H9 (cell line): ENCODE measurements at regions not wholly inside any gene's neighbourhood (a gene's known extent, or its start where the extent isn't known, plus 50 kb on each side); places are given as distances from the start of the nearest gene placed in this dataset.

Source experiments
- DNase-seq: peaks from one replicate; pipeline ENCODE4 v3.0.0-alpha.2; 2017
- H2AFZ ChIP-seq: one replicate; pipeline ENCODE4 v1.6.1; 2013; ENCODE audit warnings: mild to moderate bottlenecking, low read length, control low read depth, moderate library complexity
- H2AK5ac ChIP-seq: 2 replicates; pipeline ENCODE4 v1.6.1; 2013; ENCODE audit warnings: low read length, control low read depth, mixed read lengths; ENCODE audit not compliant: insufficient read length
- H2BK120ac ChIP-seq: one replicate; pipeline ENCODE4 v1.6.1; 2013; ENCODE audit warnings: low read depth, mild to moderate bottlenecking, low read length, control low read depth, inconsistent platforms; ENCODE audit not compliant: poor library complexity, severe bottlenecking
- H2BK12ac ChIP-seq: 2 replicates; pipeline ENCODE4 v1.6.1; 2013; ENCODE audit warnings: low read length, control low read depth, mixed read lengths, low read depth; ENCODE audit not compliant: insufficient read length
- H2BK15ac ChIP-seq: 2 replicates; pipeline ENCODE4 v1.6.1; 2013; ENCODE audit warnings: low read depth, low read length, control low read depth
- H2BK20ac ChIP-seq: one replicate; pipeline ENCODE4 v1.6.1; 2013; ENCODE audit warnings: low read depth, mild to moderate bottlenecking, low read length, control low read depth, inconsistent platforms; ENCODE audit not compliant: poor library complexity, severe bottlenecking
- H2BK5ac ChIP-seq: 2 replicates; pipeline ENCODE4 v1.6.1; 2013; ENCODE audit warnings: low read length, control low read depth, mixed read lengths; ENCODE audit not compliant: insufficient read length
- H3K14ac ChIP-seq: 2 replicates; pipeline ENCODE4 v1.6.1; 2013; ENCODE audit warnings: low read length, control low read depth; ENCODE audit not compliant: insufficient read depth
- H3K18ac ChIP-seq: 2 replicates; pipeline ENCODE4 v1.6.1; 2013; ENCODE audit warnings: low read depth, mild to moderate bottlenecking, mixed read lengths, low read length, control low read depth; ENCODE audit not compliant: insufficient read length
- H3K23ac ChIP-seq: 2 replicates; pipeline ENCODE4 v1.6.1; 2013; ENCODE audit warnings: low read length, control low read depth, mixed read lengths, low read depth; ENCODE audit not compliant: insufficient read length
- H3K23me2 ChIP-seq: 2 replicates; pipeline ENCODE4 v1.6.1; 2013; ENCODE audit warnings: low read depth, mild to moderate bottlenecking, mixed read lengths, low read length, control low read depth; ENCODE audit not compliant: insufficient read length, poor library complexity, severe bottlenecking
- H3K27ac ChIP-seq: 2 replicates; pipeline ENCODE4 v1.5.1; 2013; ENCODE audit warnings: low read length, control low read depth, mixed read lengths, low read depth; ENCODE audit not compliant: insufficient read length
- H3K27me3 ChIP-seq: 2 replicates; pipeline ENCODE4 v1.6.1; 2013; ENCODE audit warnings: low read length, control low read depth, inconsistent platforms; ENCODE audit not compliant: insufficient read depth
- H3K4ac ChIP-seq: 2 replicates; pipeline ENCODE4 v1.6.1; 2013; ENCODE audit warnings: low read depth, mild to moderate bottlenecking, control low read depth, inconsistent platforms, low read length, moderate library complexity
- H3K4me1 ChIP-seq: 2 replicates; pipeline ENCODE4 v1.6.1; 2013; ENCODE audit warnings: low read length, control low read depth, inconsistent platforms; ENCODE audit not compliant: insufficient read depth
- H3K4me2 ChIP-seq: 2 replicates; pipeline ENCODE4 v1.6.1; 2013; ENCODE audit warnings: low read length, control low read depth, mixed read lengths; ENCODE audit not compliant: insufficient read length, insufficient read depth
- H3K56ac ChIP-seq: 2 replicates; pipeline ENCODE4 v1.6.1; 2013; ENCODE audit warnings: low read depth, mild to moderate bottlenecking, mixed read lengths, low read length, control low read depth; ENCODE audit not compliant: insufficient read length
- H3K79me1 ChIP-seq: 2 replicates; pipeline ENCODE4 v1.6.1; 2013; ENCODE audit warnings: low read depth, mild to moderate bottlenecking, moderate library complexity, low read length, control low read depth, inconsistent platforms; ENCODE audit not compliant: insufficient read depth, poor library complexity, severe bottlenecking
- H3K79me2 ChIP-seq: 2 replicates; pipeline ENCODE4 v1.6.1; 2013; ENCODE audit warnings: low read length, control low read depth, inconsistent platforms; ENCODE audit not compliant: insufficient read depth
- H3K9ac ChIP-seq: 2 replicates; pipeline ENCODE4 v1.6.1; 2013; ENCODE audit warnings: low read length, control low read depth, mixed read lengths; ENCODE audit not compliant: insufficient read length; ENCODE audit errors: extremely low read depth
- H3K9me3 ChIP-seq: one replicate; pipeline ENCODE4 v1.6.1; 2013; ENCODE audit warnings: low read depth, low read length, inconsistent platforms; ENCODE audit not compliant: control insufficient read depth
- H3T11ph ChIP-seq: one replicate; pipeline ENCODE4 v1.6.1; 2013; ENCODE audit warnings: mild to moderate bottlenecking, low read length, control low read depth, inconsistent platforms
- H4K20me1 ChIP-seq: one replicate; pipeline ENCODE4 v1.6.1; 2013; ENCODE audit not compliant: control insufficient read depth, insufficient read length, insufficient read depth
- H4K5ac ChIP-seq: 2 replicates; pipeline ENCODE4 v1.6.1; 2013; ENCODE audit warnings: low read depth, mild to moderate bottlenecking, mixed read lengths, low read length, control low read depth; ENCODE audit not compliant: insufficient read length
- H4K8ac ChIP-seq: replicated peaks from 2 replicates; pipeline ENCODE4 v1.6.1; 2013; ENCODE audit warnings: low read length, control low read depth, mixed read lengths, low read depth; ENCODE audit not compliant: insufficient read length
- H4K91ac ChIP-seq: 2 replicates; pipeline ENCODE4 v1.6.1; 2013; ENCODE audit warnings: low read depth, mild to moderate bottlenecking, moderate library complexity, mixed read lengths, low read length, control low read depth; ENCODE audit not compliant: insufficient read length
- H3K27ac Mint-ChIP-seq, 3 experiments: 2 replicates in 2 of 3; 3 replicates in 1 of 3; pipeline ENCODE4 v1.8.0; 2020 to 2021; ENCODE audit warnings: mixed read lengths in 3 of 3, mild to moderate bottlenecking in 1 of 3, moderate library complexity in 1 of 3
- H3K27me3 Mint-ChIP-seq: 2 replicates; pipeline ENCODE4 v1.8.0; 2021; ENCODE audit warnings: low read depth, mild to moderate bottlenecking, moderate library complexity, mixed read lengths
- H3K36me3 Mint-ChIP-seq, 3 experiments: 2 replicates in 2 of 3; 3 replicates in 1 of 3; pipeline ENCODE4 v1.8.0; 2020 to 2021; ENCODE audit warnings: low read depth in 3 of 3, mixed read lengths in 3 of 3; ENCODE audit not compliant: insufficient read depth in 1 of 3
- H3K4me1 Mint-ChIP-seq, 2 experiments: 2 replicates each; pipeline ENCODE4 v1.8.0; 2020; ENCODE audit warnings: mixed read lengths in 2 of 2
- H3K4me3 Mint-ChIP-seq, 2 experiments: 2 replicates in 1 of 2; 3 replicates in 1 of 2; pipeline ENCODE4 v1.8.0; 2020 to 2021; ENCODE audit warnings: mild to moderate bottlenecking in 2 of 2, mixed read lengths in 2 of 2, moderate library complexity in 1 of 2
- H3K9me3 Mint-ChIP-seq, 2 experiments: 2 replicates in 1 of 2; 3 replicates in 1 of 2; pipeline ENCODE4 v1.8.0; 2020; ENCODE audit warnings: mild to moderate bottlenecking in 2 of 2, mixed read lengths in 2 of 2, moderate library complexity in 1 of 2
- WGBS: extraction: QIAGEN DNeasy Blood & Tissue Kit; methylation state at CpG from one replicate; pipeline ENCODE4 v1.1.7; 2013; ENCODE audit warnings: missing lambda C conversion rate, low lambda C conversion rate, mixed read lengths; ENCODE audit not compliant: insufficient read length; ENCODE audit errors: extremely low coverage; 5-methylcytosine and 5-hydroxymethylcytosine counted together
- TF ChIP-seq, protein P1 (sequence below): fragments of 200-600 bp; sonication (generic); conservative IDR thresholded peaks from 3 replicates; pipeline ENCODE4 v1.8.0; 2021; ENCODE audit warnings: antibody characterized with exemption, mild to moderate bottlenecking

GRCh38 chr14:98415766-98416165 is 856.2 kb downstream of the BCL11B start:
- Mint-ChIP-seq H3K9me3 (no peaks in the 10 kb centered on the region), H3K27me3 (no peaks in the 10 kb centered on the region; the same call in 1 of the 2 replicates), H3K4me1 (0 out of 4 replicates have a peak, but pooled peaks cover 0 to 3% of the 10 kb centered on the region in 2 experiments), H3K36me3 (no peaks in the 10 kb centered on the region), H3K4me3 (no peak overlapping the region), H3K27ac (no peak overlapping the region)
- H4K91ac ChIP-seq, result no peak overlapping the region
- TF ChIP-seq, protein P1, sequence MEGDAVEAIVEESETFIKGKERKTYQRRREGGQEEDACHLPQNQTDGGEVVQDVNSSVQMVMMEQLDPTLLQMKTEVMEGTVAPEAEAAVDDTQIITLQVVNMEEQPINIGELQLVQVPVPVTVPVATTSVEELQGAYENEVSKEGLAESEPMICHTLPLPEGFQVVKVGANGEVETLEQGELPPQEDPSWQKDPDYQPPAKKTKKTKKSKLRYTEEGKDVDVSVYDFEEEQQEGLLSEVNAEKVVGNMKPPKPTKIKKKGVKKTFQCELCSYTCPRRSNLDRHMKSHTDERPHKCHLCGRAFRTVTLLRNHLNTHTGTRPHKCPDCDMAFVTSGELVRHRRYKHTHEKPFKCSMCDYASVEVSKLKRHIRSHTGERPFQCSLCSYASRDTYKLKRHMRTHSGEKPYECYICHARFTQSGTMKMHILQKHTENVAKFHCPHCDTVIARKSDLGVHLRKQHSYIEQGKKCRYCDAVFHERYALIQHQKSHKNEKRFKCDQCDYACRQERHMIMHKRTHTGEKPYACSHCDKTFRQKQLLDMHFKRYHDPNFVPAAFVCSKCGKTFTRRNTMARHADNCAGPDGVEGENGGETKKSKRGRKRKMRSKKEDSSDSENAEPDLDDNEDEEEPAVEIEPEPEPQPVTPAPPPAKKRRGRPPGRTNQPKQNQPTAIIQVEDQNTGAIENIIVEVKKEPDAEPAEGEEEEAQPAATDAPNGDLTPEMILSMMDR, result no peak
- no peak overlapping the region for H3K56ac ChIP-seq
- no peak overlapping the region for H2BK120ac ChIP-seq
- H3K4me1 ChIP-seq, result no peaks in the 10 kb centered on the region
- H3K14ac ChIP-seq, result no peak overlapping the region
- H3K27me3 ChIP-seq, result no peaks in the 10 kb centered on the region
- H3K18ac ChIP-seq, result no peak overlapping the region
- no peak for DNase-seq
- no peak overlapping the region for H2BK15ac ChIP-seq
- no peak overlapping the region for H2BK20ac ChIP-seq
- H3K23me2 ChIP-seq, result no peaks in the 10 kb centered on the region
- H3K9ac ChIP-seq, result no peak overlapping the region
- no peak overlapping the region for H3T11ph ChIP-seq
- no CpG with 5 or more reads among the region's 6 CpGs for WGBS
- H2BK5ac ChIP-seq, result no peak overlapping the region
- no peak overlapping the region for H4K5ac ChIP-seq
- H2AK5ac ChIP-seq, result no peak overlapping the region
- no peak overlapping the region for H3K27ac ChIP-seq
- H3K9me3 ChIP-seq, result no peaks in the 10 kb centered on the region
- H3K23ac ChIP-seq, result no peak overlapping the region
- no peaks in the 10 kb centered on the region for H3K79me2 ChIP-seq
- H3K4ac ChIP-seq, result no peak overlapping the region
- no peaks in the 10 kb centered on the region for H4K20me1 ChIP-seq
- H2AFZ ChIP-seq, result no peak overlapping the region
- H3K4me2 ChIP-seq, result no peak overlapping the region
- H4K8ac ChIP-seq, result no peak overlapping the region
- no peak overlapping the region for H2BK12ac ChIP-seq
- no peaks in the 10 kb centered on the region for H3K79me1 ChIP-seq
